ENCODE measurements at regions not wholly inside any gene's neighbourhood (a gene's known extent, or its start where the extent isn't known, plus 50 kb on each side); places are given as distances from the start of the nearest gene placed in this dataset.

GRCh38 chr2:54020793-54021414 lies 50.1 kb upstream of the PSME4 start:
- in situ Hi-C loops (cut with HindIII; ENCODE audit: low pct_unique_long_range_greater_than_20kb, low sequenced_read_pairs) = no loop called here
- no TSS peak for BruUV-seq (replicated peaks)
- no peaks in the 10 kb centered on the region for H3K4me1 ChIP-seq (ENCODE audit: control insufficient read depth, insufficient read depth, low read length)
- DNase-seq (ENCODE audit: low read depth, low spot score) = no peak
- peaks cover 6% of the 10 kb centered on the region; the same call in 1 of the 2 replicates for H3K9me3 ChIP-seq (ENCODE audit: control insufficient read depth, insufficient read depth, low read depth, low read length)
- no peak for ATAC-seq
- intact Hi-C loops (cut with micrococcal nuclease; ENCODE audit: unreplicated experiment) = no loop called here
- no peak for TF ChIP-seq CTCF (IDR thresholded peaks at IDR 0.05)
- no peak for TF ChIP-seq TCF7L2 (IDR thresholded peaks at IDR 0.05; ENCODE audit: low read depth, low read length)
- TF ChIP-seq REST (IDR thresholded peaks at IDR 0.05; ENCODE audit: insufficient read depth in 1 of 2, low read depth in 2 of 2, low read length in 1 of 2) = no peak
- no peak for TF ChIP-seq SIN3A (IDR thresholded peaks at IDR 0.05; ENCODE audit: borderline replicate concordance, insufficient read depth, low read depth, low read length)
- no peak for TF ChIP-seq POLR2AphosphoS5 (IDR thresholded peaks at IDR 0.05; ENCODE audit: low read depth, low read length)
- no peaks in the 10 kb centered on the region for H3K27me3 ChIP-seq (ENCODE audit: control insufficient read depth, insufficient read depth, low read length)
- ChIA-PET POLR2A (interaction anchor here (0.6 kb wide), 1 partner anchor 67 kb away, joined by 3 read pairs; no protein-coding TSS in a partner anchor), CTCF (no interaction called here)
- no peak overlapping the region for H3K27ac ChIP-seq (ENCODE audit: low read length)
- H3K36me3 ChIP-seq (ENCODE audit: control insufficient read depth, insufficient read depth, low read length) = no peaks in the 10 kb centered on the region
- no peak overlapping the region for H3K4me3 ChIP-seq (ENCODE audit: low read depth in 2 of 2, low read length in 2 of 2)

All from Panc1 (cell line).